CD4-positive, alpha-beta memory T cell (primary cell): ENCODE measurements at regions not wholly inside any gene's neighbourhood (a gene's known extent, or its start where the extent isn't known, plus 50 kb on each side); places are given as distances from the start of the nearest gene placed in this dataset.

Source experiments
- CTCF ChIA-PET: fragments of 350-600 bp; sonication (Branson Sonifier 250); formaldehyde crosslinking; loops from one replicate; lab custom pipeline; 2021; ENCODE audit warnings: inconsistent platforms; ENCODE audit not compliant: partially characterized antibody; lab: Charles Lee
- POLR2A ChIA-PET: fragments of 350-600 bp; sonication (Branson Sonifier 250); formaldehyde crosslinking; loops from one replicate; lab custom pipeline; 2021; ENCODE audit not compliant: partially characterized antibody; lab: Charles Lee
- DNase-seq, 5 donors: peaks; one replicate each; pipeline versions ENCODE4 v3.0.0 to v3.0.0-alpha.2; 2020 to 2022; ENCODE audit warnings: mixed read lengths in 1 of 5
- H3K27ac ChIP-seq: one replicate; pipeline ENCODE4 v1.7.0; 2013; ENCODE audit warnings: low read depth, low read length
- H3K27me3 ChIP-seq: 2 replicates; pipeline ENCODE4 v1.7.0; 2013; ENCODE audit warnings: mild to moderate bottlenecking, low read length, moderate library complexity; ENCODE audit not compliant: insufficient read depth
- H3K36me3 ChIP-seq: 2 replicates; pipeline ENCODE4 v1.7.0; 2013; ENCODE audit warnings: mild to moderate bottlenecking, low read length, moderate library complexity; ENCODE audit not compliant: insufficient read depth
- H3K4me1 ChIP-seq: 2 replicates; pipeline ENCODE4 v1.7.0; 2013; ENCODE audit warnings: mild to moderate bottlenecking, low read length, moderate library complexity; ENCODE audit not compliant: insufficient read depth
- H3K4me3 ChIP-seq, 2 donors: one replicate each; pipeline ENCODE4 v1.7.0; 2013; ENCODE audit warnings: low read length in 2 of 2, mild to moderate bottlenecking in 1 of 2
- H3K9me3 ChIP-seq, 2 donors: one replicate each; pipeline ENCODE4 v1.7.0; 2013; ENCODE audit warnings: low read length in 2 of 2, control low read depth in 1 of 2; ENCODE audit not compliant: control insufficient read depth in 1 of 2
- H3K27ac Mint-ChIP-seq, 7 donors: one replicate each; pipeline ENCODE4 v1.8.0; 2020 to 2021; ENCODE audit warnings: mixed read lengths in 7 of 7, mild to moderate bottlenecking in 6 of 7, inconsistent platforms in 3 of 7, moderate library complexity in 3 of 7
- H3K27me3 Mint-ChIP-seq, 2 donors: one replicate each; pipeline ENCODE4 v1.8.0; 2020 to 2021; ENCODE audit warnings: mixed read lengths in 2 of 2
- H3K36me3 Mint-ChIP-seq, 2 donors: one replicate each; pipeline ENCODE4 v1.8.0; 2020 to 2021; ENCODE audit warnings: mixed read lengths in 2 of 2, inconsistent platforms in 1 of 2, mild to moderate bottlenecking in 1 of 2
- H3K4me1 Mint-ChIP-seq, 4 donors: one replicate each; pipeline ENCODE4 v1.8.0; 2020 to 2021; ENCODE audit warnings: mixed read lengths in 4 of 4, mild to moderate bottlenecking in 1 of 4
- H3K4me3 Mint-ChIP-seq, 8 donors: one replicate each; pipeline ENCODE4 v1.8.0; 2020 to 2021; ENCODE audit warnings: mixed read lengths in 8 of 8, mild to moderate bottlenecking in 7 of 8, moderate library complexity in 6 of 8, inconsistent platforms in 3 of 8
- H3K9me3 Mint-ChIP-seq, 8 donors: one replicate each; pipeline ENCODE4 v1.8.0; 2020 to 2021; ENCODE audit warnings: mixed read lengths in 8 of 8, mild to moderate bottlenecking in 5 of 8, inconsistent platforms in 3 of 8, moderate library complexity in 1 of 8
- intact Hi-C: fragments of 100-400 bp; cut with micrococcal nuclease; formaldehyde crosslinking; loops from one replicate; pipeline ENCODE4 v1.15.1; 2023

DNA sequence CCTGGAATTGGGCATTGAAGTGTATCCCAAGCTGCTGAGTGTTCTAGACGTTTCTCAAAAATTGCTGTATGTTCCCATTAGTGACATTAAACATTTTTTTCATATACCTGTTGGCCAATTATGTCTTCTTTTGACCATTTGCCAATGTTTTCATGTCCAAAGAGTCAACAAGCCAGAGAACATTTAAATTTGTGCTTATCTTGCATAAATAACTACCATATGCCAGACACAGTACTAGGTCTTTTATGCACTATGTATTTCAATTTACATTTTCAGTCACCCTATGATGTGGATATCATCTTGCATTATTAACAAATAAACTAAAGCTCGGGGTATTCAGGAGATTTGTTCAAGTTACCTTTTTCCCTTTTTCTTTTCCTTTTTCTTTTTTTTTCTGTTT, 632.9 kb upstream of the C16orf82 start:
- Mint-ChIP-seq H3K27ac (no peak overlapping the region), H3K9me3 (peaks cover 0 to 14% (median 5%) of the 10 kb centered on the region in 8 donors), H3K4me3 (no peak overlapping the region), H3K36me3 (no peaks in the 10 kb centered on the region), H3K4me1 (no peaks in the 10 kb centered on the region), H3K27me3 (peaks cover 3% of the 10 kb centered on the region in 2 donors)
- H3K27me3 ChIP-seq: no peaks in the 10 kb centered on the region
- CTCF ChIA-PET: interaction anchor here (0.6 kb wide), 1 partner anchor 480 kb away, joined by 3 read pairs; no protein-coding TSS in a partner anchor
- no peak overlapping the region for H3K27ac ChIP-seq
- intact Hi-C loops: no loop called here
- no peaks in the 10 kb centered on the region for H3K36me3 ChIP-seq
- H3K4me1 ChIP-seq: no peaks in the 10 kb centered on the region
- H3K9me3 ChIP-seq: no peaks in the 10 kb centered on the region
- POLR2A ChIA-PET: no interaction called here
- no peak overlapping the region for H3K4me3 ChIP-seq
- no peak for DNase-seq

DNA sequence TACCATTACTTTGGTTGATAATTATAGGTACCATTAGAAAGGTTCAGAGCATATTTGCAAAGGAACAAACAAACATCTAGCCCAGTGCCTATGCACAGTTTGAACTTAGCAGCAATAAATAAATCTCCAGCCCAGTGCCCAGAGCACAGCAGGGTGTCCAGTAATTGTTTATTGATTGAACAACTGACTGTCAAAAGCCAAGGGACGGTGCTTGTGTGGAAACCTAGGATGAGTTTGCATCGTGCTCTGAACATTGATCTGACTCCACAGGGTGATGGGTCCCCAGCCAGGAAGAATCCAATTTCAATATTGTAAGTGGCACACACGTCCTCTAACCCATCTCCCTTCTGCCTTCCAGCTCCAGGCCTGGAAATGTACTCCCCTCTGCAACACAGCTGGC, 625.5 kb upstream of the C16orf82 start:
- ChIA-PET CTCF (no interaction called here), POLR2A (no interaction called here)
- Histone ChIP-seq H3K27me3 (no peaks in the 10 kb centered on the region), H3K9me3 (no peaks in the 10 kb centered on the region), H3K4me3 (no peak overlapping the region), H3K4me1 (no peaks in the 10 kb centered on the region), H3K27ac (no peak overlapping the region), H3K36me3 (no peaks in the 10 kb centered on the region)
- Mint-ChIP-seq H3K9me3 (peaks cover 0 to 20% (median 4%) of the 10 kb centered on the region in 8 donors), H3K27ac (no peak overlapping the region), H3K4me3 (no peak overlapping the region), H3K27me3 (peaks cover 1 to 2% of the 10 kb centered on the region in 2 donors), H3K36me3 (no peaks in the 10 kb centered on the region), H3K4me1 (no peaks in the 10 kb centered on the region)
- intact Hi-C loops: no loop called here
- DNase-seq: peak in 1 of 5 donors; percentile 38

DNA sequence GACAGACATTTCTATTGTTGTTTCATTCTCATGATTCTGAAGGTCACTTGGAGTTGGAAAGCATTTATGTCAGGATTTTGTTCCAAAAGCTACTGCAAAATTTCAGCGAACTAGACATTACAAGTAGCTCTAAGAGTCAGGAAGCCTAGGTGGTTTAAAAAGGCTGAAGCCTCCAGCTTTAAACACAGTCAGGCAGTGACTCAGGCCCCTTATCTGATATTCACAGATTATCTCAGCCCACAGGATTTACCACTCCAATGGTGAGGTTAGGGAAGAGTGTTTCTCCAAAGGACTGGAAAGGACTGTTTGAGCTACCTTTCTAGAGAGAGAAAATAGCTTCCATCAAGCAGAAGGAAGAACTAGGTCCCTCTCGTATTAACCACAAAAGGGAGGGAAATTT, 624.4 kb upstream of the C16orf82 start:
- H3K27me3 Mint-ChIP-seq: peaks cover 0 to 2% of the 10 kb centered on the region in 2 donors
- no peaks in the 10 kb centered on the region for H3K36me3 ChIP-seq
- intact Hi-C loops: no loop called here
- no peaks in the 10 kb centered on the region for H3K4me1 ChIP-seq
- no peaks in the 10 kb centered on the region for H3K4me1 Mint-ChIP-seq
- no peak for DNase-seq
- H3K9me3 ChIP-seq: no peaks in the 10 kb centered on the region
- H3K36me3 Mint-ChIP-seq: no peaks in the 10 kb centered on the region
- no peak overlapping the region for H3K27ac ChIP-seq
- H3K9me3 Mint-ChIP-seq: peaks cover 0 to 11% (median 4%) of the 10 kb centered on the region in 8 donors
- no peaks in the 10 kb centered on the region for H3K27me3 ChIP-seq
- H3K4me3 Mint-ChIP-seq: no peak overlapping the region
- H3K4me3 ChIP-seq: no peak overlapping the region
- POLR2A ChIA-PET: no interaction called here
- H3K27ac Mint-ChIP-seq: no peak overlapping the region
- CTCF ChIA-PET: no interaction called here

DNA sequence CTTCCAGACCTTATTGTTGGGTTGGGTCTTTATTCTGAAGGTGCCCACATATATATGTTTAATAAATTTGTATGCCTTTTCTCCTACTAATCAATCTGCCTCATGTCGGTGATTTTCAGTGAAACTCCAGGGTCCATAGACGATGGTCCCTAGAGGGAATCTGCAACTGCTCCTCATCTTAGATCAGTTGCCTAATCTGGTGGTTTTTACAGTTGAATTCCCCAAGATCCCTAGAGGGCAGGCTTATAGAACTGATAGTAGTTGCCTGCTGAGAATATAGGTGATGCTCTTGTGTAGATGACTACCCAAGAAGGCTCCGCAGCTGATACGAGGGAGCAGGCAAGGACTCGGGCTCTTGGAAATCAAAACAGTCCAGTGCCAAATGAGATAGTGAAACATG, 619.2 kb upstream of the C16orf82 start:
- DNase-seq: no peak
- no peak overlapping the region for H3K4me3 ChIP-seq
- CTCF ChIA-PET: no interaction called here
- no peaks in the 10 kb centered on the region for H3K36me3 ChIP-seq
- no peaks in the 10 kb centered on the region for H3K27me3 ChIP-seq
- Mint-ChIP-seq H3K27me3 (peaks cover 0 to 2% of the 10 kb centered on the region in 2 donors), H3K9me3 (peaks cover 0 to 2% (median 0%) of the 10 kb centered on the region in 8 donors), H3K36me3 (no peaks in the 10 kb centered on the region), H3K4me3 (no peak overlapping the region), H3K27ac (no peak overlapping the region), H3K4me1 (no peaks in the 10 kb centered on the region)
- intact Hi-C loops: no loop called here
- no peaks in the 10 kb centered on the region for H3K9me3 ChIP-seq
- H3K27ac ChIP-seq: no peak overlapping the region
- POLR2A ChIA-PET: no interaction called here
- no peaks in the 10 kb centered on the region for H3K4me1 ChIP-seq

DNA sequence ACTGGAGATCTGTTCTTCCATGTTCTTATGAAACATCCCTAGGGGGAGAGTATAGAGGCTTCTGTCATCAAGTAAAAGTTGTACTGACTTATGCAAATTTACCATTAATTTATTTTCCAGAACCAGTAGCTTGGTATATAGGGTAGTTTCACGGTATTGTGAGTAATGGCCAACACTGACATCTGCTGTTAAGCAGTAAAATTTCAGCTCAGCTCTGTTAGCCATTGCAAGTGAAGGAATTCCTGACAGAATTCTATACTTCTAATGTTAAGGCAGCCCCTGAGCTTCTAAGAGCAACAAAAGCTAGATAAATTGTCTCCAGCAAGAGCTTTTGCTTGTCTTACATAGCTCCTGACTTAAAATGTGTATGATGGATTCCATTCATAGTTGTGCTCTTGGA, 613.5 kb upstream of the C16orf82 start:
- CTCF ChIA-PET: no interaction called here
- H3K4me3 ChIP-seq: no peak overlapping the region
- POLR2A ChIA-PET: no interaction called here
- Mint-ChIP-seq H3K4me3 (no peak overlapping the region), H3K27me3 (peaks cover 5 to 13% of the 10 kb centered on the region in 2 donors), H3K4me1 (no peaks in the 10 kb centered on the region), H3K36me3 (no peaks in the 10 kb centered on the region), H3K9me3 (peaks cover 0 to 7% (median under 1%) of the 10 kb centered on the region in 8 donors), H3K27ac (peak overlapping the region in 1 of 7 donors; percentile 57)
- H3K27me3 ChIP-seq: no peaks in the 10 kb centered on the region
- no peak overlapping the region for H3K27ac ChIP-seq
- no peaks in the 10 kb centered on the region for H3K9me3 ChIP-seq
- H3K4me1 ChIP-seq: no peaks in the 10 kb centered on the region
- no peaks in the 10 kb centered on the region for H3K36me3 ChIP-seq
- no peak for DNase-seq
- intact Hi-C loops: no loop called here

DNA sequence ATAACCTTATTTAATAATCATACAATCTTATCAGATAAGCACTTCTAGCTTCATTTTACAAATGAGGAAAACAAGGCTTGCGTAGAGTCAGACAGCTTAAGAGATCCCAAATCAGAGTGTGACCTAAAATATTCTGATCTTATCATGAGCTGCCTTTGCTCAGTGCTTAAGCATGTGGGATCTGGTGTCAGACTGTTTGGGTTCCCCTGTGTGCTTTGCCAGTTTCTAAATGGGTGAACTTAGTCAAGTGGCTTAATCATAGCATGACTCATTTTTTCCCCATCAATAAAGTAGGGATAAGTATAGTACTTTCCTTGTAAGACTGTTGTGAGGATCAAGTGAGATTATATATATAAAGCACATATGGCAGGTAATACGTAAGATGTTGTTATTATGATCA, 612.6 kb upstream of the C16orf82 start:
- Mint-ChIP-seq H3K9me3 (peaks cover 0 to 7% (median under 1%) of the 10 kb centered on the region in 8 donors), H3K4me1 (no peaks in the 10 kb centered on the region), H3K4me3 (no peak overlapping the region), H3K27ac (no peak overlapping the region), H3K36me3 (no peaks in the 10 kb centered on the region), H3K27me3 (peaks cover 5 to 15% of the 10 kb centered on the region in 2 donors)
- no peaks in the 10 kb centered on the region for H3K36me3 ChIP-seq
- no peaks in the 10 kb centered on the region for H3K9me3 ChIP-seq
- intact Hi-C loops: no loop called here
- ChIA-PET CTCF (no interaction called here), POLR2A (no interaction called here)
- no peak for DNase-seq
- no peak overlapping the region for H3K27ac ChIP-seq
- no peaks in the 10 kb centered on the region for H3K27me3 ChIP-seq
- no peak overlapping the region for H3K4me3 ChIP-seq
- H3K4me1 ChIP-seq: no peaks in the 10 kb centered on the region

DNA sequence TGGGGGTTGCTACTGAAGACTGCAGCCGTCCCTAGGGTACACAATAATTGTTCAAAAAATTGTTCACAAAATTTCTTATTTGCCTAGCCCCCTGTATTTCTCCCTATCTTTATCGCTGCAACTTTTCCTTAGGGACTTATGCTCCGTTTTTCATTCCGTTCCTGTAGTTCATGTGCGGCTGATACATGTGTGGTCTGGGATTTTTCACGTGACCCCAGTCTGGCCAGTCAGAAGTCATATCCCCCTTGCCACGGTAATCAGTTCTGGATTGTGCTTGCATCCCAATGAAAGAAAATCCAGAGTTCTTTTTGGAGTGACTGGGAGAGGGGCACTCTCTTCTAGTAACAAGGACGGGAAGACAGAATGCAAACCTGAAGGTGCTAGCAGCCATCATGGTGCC, 610.7 kb upstream of the C16orf82 start:
- Mint-ChIP-seq H3K9me3 (peaks cover 0 to 7% (median 0%) of the 10 kb centered on the region in 8 donors), H3K27me3 (peaks cover 5 to 17% of the 10 kb centered on the region in 2 donors), H3K4me3 (no peak overlapping the region), H3K27ac (no peak overlapping the region), H3K4me1 (no peaks in the 10 kb centered on the region), H3K36me3 (no peaks in the 10 kb centered on the region)
- POLR2A ChIA-PET: no interaction called here
- H3K9me3 ChIP-seq: no peaks in the 10 kb centered on the region
- CTCF ChIA-PET: no interaction called here
- DNase-seq: no peak
- intact Hi-C loops: no loop called here
- H3K27me3 ChIP-seq: no peaks in the 10 kb centered on the region
- H3K4me3 ChIP-seq: no peak overlapping the region
- H3K27ac ChIP-seq: no peak overlapping the region
- no peaks in the 10 kb centered on the region for H3K36me3 ChIP-seq
- H3K4me1 ChIP-seq: no peaks in the 10 kb centered on the region

DNA sequence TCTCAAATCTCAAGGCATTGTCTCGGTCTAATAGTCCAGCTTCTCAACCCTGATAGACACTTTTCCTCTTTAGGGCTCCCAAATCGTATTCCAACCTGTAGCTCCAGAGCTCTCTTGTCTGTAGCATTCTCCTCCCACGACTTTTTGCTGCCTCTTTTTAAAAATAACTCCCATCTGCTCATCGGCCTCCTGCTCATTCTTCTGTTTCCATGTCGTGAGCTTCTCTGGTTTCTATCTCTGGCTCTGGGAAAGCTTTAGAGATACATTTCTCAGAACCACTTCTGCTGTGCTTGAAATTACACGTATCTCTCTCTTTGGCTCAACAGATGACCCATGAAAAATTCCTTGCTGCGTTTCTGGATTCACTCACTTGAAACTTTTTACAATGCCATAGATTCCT, 609.6 kb upstream of the C16orf82 start:
- Histone ChIP-seq H3K4me1 (no peaks in the 10 kb centered on the region), H3K9me3 (no peaks in the 10 kb centered on the region), H3K27ac (no peak overlapping the region), H3K4me3 (no peak overlapping the region), H3K27me3 (no peaks in the 10 kb centered on the region), H3K36me3 (no peaks in the 10 kb centered on the region)
- no peak overlapping the region for H3K4me3 Mint-ChIP-seq
- DNase-seq: no peak
- H3K36me3 Mint-ChIP-seq: no peaks in the 10 kb centered on the region
- intact Hi-C loops: no loop called here
- H3K27me3 Mint-ChIP-seq: peaks cover 12 to 23% of the 10 kb centered on the region in 2 donors
- H3K27ac Mint-ChIP-seq: no peak overlapping the region
- no peaks in the 10 kb centered on the region for H3K4me1 Mint-ChIP-seq
- H3K9me3 Mint-ChIP-seq: peaks cover 0 to 7% (median 2%) of the 10 kb centered on the region in 8 donors
- CTCF ChIA-PET: no interaction called here
- POLR2A ChIA-PET: no interaction called here
